Iris pigment epithelial cell (primary cell): ENCODE measurements at regions not wholly inside any gene's neighbourhood (a gene's known extent, or its start where the extent isn't known, plus 50 kb on each side); places are given as distances from the start of the nearest gene placed in this dataset.

Source experiments
- DNase-seq: peaks from one replicate; pipeline ENCODE4 v3.0.0-alpha.2; 2011; ENCODE audit warnings: low read depth

DNA sequence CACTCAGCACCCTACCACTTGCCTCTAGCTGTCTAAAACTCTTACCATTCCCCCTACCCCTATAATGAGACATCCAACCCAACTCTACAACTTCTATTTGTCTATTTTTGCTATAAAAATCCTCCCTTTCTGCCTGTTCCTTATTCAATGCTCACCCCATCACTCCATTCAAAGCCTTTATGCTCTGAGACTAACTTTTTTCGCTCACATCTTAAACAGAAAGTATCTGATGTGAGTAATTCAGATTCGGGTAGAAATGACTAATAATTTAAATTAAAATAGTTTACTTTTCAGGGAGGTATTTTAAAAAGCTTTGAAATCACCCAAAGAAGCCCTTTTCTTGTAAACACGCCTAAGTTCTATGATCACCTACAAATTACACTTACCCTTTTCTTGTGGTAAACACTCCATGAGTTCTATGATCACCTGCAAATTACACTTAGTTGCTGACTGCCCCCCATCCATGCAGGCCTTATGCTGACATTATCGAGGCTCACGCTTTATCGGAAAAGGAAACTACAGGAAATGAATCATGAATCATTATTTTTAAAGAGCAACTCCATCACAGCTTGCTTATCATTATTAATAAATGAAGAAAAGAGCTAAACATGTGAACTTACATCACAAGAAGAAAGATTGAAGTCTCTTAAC, 168.7 kb upstream of the PPP1R2C start:
- no peak for DNase-seq

DNA sequence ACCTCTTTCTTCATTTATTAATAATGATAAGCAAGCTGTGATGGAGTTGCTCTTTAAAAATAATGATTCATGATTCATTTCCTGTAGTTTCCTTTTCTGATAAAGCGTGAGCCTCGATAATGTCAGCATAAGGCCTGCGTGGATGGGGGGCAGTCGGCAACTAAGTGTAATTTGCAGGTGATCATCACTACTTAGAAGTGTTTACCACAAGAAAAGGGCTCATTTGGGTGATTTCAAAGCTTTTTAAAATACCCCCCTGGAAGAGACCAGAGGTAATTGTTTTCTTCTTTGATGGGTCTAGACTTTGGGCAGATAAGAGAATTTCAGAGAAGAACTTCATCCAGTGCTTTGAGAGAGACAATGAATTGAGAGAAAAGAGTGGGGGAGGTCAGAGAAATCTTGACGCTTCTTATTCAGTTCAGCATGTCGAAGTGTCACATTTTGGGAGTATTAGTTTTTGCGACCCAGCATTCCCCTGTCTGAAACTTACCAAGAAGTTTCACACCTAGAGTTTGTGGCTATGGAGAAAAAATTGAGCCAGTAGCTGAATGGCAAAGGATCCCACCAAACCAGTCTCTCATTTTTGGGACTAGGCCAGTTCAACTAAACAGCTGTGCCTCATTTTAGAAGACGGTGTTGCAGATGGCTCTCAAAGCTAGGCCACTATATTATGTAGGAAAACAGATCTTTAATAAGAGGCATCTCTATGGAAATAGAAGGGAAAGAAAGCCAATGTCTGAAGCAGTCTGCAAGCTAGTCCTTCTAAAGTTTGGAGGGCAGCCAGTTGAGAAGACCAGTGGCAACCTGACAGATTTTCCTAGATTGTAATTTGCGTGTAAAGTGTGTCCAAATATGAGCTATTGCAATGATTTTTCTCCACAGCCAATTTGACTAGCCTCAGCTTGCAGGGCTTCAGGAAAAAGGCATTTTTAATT, 171.0 kb upstream of the PPP1R2C start:
- DNase-seq = no peak

DNA sequence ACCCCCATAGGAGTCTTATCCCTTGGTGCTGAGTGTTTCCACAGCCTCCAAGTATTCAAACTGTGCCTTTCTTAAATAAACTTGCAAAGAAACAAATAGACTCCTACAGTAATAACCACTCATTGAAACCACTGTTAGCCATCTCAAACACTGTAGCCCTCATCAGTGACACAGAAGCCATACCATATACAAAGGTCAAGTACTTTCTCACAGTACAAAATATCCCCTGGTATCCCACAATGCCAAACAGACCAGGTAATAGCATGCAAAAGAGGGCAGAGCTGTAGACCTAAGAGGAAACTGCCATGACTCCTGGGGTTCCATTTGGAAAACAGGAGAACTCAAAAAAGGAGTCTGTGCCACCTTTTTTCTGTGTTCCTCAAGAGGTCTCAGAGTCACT, 173.8 kb upstream of the PPP1R2C start:
- no peak for DNase-seq

DNA sequence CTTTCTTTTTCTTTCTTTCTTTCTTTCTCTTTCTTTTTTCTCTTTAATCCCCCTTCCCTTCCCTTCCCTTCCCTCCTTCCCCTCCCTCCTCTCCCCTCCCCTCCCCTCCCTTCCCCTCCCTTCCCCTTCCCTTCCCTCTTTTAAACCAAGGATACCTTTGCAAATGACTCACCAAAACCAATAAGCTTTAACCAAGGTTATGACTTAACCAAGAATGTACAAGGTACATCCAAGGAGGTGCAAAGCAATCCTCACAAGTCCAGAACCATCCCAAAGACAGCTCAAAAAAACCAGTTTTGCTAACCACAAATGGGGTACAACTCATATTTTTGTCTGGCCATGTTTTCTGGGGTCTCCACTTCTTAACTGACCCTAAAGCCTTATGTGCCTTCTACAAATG, 174.7 kb upstream of the PPP1R2C start:
- no peak for DNase-seq

DNA sequence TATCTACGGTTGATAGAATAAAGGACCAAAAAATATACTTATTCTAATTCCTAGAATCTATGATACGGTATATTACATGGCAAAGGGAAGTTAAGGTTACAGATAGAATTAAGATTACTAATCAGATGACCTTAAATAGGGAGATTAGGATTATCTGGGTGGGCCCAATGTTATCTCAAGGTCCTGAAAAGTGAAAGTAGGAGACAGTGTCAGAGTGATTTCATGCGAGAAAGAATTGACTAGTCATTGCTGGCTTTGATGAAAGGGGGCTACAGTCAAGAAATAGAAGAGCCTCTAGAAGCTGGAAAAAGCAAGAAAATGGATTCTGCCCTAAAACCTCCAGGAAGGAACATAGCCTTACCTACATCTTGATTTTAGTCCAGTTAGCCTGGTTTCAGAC, 176.9 kb upstream of the PPP1R2C start:
- DNase-seq = no peak

DNA sequence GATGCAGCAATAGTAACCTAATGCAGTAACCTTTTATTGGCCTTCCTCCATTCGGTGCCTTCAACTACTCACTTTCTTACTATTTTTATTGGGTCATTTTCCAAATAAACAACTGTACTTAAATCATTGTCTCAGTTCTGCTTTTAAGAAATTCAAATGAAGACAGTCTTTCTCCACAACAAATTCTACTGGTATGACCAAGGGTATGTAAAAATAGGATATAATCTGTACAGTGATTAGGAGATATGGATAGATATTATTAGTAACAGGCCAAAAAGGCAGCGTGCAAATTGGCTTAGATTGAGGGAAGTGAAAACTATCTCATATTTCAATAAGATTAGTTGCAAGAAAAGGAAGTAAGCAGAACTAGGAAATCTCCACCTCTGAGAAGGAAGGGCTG, 177.4 kb upstream of the PPP1R2C start:
- no peak for DNase-seq

DNA sequence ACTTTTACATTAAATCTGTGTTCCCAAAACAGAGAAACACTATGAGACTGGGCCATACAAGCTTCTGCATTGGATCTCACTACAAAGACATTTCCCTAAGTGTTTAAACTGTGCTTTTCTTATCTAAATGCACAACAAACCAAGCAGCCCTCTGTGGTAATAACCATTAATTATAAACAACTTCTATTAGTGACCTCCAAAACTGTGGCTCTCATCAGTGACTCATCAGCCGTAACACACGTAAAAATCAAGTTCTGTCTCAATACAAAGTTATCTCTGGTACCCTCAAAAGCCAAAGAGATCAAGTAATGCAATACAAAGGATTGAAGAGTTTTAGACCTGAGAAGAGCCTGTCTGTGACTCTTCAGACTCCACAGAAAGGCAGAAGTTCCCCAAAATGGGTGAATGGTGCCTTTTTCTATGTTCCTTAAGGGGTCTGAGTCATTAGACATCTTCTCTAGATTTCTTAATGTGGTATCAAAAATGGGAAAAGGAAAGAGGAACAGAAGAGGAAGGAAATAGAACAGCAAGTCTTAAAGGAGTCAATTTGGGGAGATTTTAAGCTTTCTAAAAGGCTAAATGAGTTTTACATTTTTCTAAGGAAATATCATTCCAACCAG, 189.8 kb upstream of the PPP1R2C start:
- peak; percentile 35 for DNase-seq

DNA sequence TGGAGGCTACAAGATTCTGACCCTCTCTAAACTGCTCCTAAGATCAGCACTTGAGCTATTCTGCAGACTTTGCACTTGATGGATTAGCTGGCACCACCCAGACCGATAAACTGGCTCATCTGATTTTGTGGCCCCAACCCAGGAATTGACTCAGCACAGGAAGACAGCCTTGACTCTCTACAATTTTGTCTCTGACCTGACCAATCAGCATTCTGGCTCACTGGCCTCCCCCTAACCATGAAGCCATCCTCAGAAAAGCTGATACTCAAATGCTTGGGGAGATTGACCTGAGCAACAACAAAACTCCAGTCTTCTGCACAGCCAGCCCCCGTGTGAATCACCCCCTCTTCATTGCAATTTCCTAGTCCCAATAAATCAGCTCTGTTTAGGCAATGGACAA, 195.4 kb upstream of the PPP1R2C start:
- no peak for DNase-seq

DNA sequence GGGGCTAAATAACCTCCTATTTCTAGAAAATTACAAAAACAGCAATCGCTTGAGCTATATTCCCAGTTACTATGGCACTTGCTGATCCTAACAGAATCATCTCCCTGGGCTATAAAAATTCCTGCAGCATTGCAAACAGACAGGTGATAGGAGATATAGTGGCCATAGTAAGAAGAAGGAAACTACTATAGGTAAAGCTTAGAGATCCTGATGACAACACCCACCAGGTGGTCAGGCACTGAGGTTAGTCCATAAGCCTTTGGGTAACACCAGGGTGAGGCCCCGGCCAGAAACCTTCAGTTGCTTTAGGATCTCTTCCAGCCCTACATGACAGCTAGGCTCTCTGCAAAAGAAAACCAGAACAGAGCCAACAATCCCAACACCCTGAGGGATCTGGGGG, 197.9 kb upstream of the PPP1R2C start:
- DNase-seq = no peak

DNA sequence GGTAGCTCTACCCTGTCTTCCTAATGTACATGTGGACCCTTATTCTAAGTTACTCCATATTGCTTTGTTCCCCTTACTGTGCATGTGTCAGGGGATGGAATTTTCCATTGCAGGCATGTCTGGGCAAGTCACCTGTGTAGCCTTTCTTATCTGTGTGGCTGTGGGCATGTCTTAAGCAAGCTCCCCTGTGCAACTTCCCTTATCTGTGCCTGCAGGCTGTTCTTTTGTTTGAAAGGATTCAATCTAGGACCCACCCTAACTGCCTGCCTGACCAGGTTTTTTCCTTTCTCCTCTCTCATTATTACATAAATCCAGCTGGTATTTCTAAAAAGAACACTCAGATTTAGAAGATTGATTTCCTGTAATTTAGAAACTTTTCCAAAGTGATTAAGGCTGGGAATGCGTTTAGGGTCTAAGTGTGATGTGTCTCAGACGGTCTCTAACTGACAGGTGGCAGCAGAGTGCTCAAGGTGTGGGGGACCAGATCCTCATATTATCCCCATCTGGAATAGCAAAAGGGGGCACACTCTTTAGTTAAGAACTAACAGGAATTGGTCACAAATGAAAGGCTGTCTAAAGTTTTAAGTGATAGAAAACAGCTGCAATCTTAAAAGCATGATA, 198.9 kb upstream of the PPP1R2C start:
- peak; percentile 5 for DNase-seq

DNA sequence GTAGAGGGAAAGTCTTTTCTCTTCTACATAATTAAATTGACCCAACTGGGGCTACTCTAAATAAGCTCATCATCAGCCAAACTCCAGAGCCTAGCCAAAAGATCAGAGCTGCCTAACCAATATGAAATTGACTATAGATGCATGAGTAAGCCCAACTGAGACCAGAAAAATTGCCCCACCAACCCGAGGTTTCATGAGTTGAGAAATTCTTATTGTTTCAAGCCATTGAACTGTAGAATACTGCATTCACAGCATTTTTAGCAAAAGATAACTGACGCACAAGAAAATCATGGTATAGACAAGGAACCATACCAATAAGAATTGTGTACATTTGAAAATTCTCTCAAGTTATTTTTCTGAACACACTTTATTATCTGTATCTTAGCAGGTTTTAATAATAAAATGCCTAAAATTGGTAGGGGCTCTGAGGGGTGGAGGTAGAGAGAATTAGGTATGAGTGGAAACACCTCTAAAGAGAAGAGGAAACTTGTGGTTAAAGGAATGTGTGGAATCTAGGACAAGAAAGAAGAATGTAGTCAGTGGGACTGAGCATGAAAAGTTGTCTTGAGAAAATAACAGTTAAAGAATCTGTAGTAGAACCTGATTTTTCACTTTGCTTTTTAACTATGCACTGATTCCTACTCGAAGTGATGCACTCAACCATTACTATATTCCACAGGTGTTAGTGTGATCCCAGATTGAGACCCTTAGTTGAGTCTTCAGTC, 200.9 kb upstream of the PPP1R2C start:
- DNase-seq = peak; percentile 30

DNA sequence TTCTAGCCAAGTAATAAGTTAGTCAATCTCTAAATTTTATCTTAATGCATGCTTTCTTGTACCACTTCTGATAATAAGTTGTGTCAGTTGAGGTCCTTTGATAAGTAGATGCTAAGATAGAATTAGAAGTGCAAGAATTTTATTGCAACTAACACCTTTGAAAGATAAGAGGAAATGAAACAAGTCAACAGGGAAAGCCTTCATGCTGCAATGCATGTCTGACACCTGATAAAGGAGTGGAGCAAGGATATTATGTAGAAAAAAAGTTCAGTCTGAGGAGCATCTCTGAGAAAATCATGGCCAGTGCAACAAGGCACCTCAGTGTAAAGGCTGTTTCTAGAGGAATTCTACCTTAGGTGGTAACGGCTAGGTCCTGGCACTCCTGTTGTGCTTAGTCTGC, 210.7 kb upstream of the PPP1R2C start:
- DNase-seq = no peak

DNA sequence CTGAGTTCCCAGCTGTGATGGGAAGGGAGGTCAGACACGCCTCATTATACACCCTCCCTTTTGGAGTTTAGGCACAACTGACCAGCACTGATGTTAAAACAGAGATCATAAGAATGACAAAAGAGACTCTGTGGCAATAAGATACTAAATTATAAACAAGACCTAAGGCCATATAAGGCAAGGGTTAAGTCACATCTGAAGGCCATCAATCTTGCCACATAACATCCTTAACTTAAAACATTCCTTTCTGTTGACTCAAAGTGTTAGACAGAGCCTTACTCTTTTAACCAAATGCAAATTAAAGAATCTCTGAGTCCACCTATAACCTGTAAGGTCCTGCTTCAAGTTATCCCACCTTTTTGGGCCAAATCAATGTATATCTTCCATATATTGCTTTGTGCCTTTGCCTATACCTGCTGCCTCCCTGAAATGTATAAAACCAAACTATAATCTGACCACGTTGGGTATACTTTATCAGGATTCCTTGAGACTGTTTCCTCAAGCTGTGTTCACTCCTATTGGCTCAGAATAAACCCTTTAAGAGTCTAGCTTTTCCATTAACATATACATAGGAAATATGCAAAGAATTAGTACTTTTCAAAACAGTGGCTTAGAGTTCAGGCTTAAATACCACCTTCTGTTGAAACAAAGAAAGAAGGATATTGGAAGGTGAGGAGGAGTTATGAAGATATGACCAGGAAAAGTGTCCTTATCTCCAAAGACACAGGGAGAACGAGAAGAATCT, 214.4 kb upstream of the PPP1R2C start:
- peak; percentile 13 for DNase-seq

DNA sequence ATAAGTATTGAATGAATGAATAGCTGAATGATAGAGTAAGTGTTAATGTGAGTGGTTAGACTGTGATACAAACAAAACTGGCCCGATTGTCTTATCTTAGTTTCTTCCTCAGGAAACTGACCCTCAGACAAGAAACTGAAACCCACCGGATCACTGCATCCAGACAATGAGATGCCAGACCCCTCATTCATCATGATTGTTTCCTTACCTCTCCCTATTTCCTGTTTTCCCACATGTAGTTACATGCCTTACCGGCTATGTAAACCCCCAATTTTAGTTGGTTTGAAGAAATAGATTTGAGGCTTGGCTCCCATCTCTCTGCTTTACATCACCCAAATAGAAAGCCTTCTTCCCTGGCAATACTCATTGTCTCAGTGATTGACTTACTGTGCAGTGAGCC, 218.9 kb upstream of the PPP1R2C start:
- no peak for DNase-seq

DNA sequence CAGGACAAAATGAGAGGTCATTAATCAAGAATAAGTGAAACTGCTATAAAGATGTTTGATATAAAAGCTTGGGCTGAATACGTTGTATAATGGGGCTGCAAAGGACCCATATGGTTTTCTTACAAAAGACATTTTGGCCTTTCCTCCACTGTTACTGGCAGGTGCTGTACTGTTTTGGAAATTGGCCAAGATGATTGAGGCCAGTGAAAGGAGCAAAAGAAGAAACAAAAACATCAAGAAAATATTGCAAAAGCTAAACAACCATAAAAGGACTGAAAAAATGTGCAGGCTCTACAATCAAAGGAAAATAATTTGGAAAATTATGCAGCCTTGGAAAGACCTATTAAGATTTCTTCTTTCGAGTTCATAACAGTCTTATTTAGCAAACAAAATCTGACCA, 222.2 kb upstream of the PPP1R2C start:
- no peak for DNase-seq

DNA sequence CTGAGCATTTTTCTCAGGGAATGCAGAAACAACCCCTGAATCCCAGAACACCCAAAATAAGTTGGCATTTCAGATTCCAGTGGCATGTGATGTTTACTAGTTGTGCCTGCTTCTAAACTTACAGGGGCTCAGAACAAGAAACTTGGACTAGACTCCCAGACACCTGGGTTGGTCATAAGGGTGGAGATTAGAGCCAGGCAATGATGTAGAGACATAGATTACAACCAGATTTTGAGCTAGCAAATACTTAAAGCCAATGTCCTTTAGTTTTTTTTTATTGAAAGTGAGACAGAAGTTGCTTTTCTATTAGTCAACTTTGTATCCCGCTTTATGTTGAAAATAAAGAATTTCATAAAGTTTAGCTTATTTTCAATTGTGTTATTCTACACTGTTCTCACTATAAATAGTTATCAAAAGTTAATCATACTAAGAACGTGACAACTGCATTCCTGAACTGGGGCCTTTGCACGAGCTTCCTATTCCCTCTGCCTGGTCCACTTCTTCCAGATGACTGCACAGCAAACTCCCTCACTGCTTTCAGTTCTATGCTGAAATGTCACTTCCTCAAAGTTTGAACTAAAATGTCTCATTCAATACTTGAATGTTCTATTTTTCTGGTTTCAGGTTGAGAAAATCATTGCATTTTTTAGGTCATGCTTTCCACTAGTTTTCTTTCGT, 224.7 kb upstream of the PPP1R2C start:
- DNase-seq = no peak

DNA sequence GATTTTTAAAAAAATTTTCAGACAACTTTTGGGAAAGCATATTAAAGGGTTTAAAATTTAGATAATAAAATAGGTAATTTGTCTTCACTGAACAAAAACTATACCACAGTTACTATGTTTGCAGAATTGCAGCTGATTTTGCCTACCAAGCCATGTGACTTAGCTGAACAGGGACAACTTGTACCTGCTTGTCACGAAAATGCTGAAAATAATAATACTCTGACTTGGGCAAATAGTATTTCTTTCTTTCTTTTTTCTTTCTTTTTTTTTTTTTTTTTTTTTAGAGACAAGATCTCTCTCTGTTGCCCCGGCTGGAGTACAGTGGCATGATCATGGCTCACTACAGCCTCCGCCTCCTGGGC, 225.2 kb upstream of the PPP1R2C start:
- no peak for DNase-seq

DNA sequence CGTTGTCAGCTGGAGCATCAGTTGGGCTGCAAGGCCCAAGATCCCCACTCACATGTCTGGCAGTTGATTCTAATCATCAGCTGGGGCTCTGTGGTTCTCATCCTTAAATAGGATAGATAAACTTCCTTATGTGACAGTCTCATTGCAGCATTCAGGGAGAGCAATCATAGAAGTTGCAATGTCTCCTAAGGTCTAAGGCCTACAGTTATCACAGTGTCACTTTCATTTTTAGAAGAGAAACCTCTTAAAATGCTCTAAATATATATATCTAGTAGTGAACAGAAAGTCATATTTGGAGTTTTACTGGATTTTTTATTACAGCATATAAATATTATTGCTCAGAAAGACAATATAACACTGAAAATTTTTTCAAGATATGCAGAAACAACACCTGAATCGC, 226.0 kb upstream of the PPP1R2C start:
- DNase-seq = no peak

DNA sequence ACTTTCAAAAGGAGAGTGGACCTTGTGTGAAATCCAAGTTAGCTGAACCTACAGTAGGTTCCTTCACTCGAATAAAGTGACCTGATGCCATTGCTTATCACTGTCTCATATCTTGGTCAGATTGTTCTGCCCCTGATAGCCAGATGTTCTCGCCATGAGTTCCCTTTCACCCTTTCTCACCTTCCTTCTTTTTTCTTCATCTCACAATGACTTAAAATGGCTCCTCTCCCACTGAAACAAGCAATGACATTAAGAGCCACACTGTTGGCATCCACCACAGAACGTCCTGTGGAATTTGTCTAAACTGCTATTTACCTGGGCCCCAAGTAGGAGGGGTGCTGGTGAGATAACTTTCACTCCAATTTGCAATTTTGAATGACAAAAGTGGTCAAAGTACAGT, 227.6 kb upstream of the PPP1R2C start:
- DNase-seq = no peak

DNA sequence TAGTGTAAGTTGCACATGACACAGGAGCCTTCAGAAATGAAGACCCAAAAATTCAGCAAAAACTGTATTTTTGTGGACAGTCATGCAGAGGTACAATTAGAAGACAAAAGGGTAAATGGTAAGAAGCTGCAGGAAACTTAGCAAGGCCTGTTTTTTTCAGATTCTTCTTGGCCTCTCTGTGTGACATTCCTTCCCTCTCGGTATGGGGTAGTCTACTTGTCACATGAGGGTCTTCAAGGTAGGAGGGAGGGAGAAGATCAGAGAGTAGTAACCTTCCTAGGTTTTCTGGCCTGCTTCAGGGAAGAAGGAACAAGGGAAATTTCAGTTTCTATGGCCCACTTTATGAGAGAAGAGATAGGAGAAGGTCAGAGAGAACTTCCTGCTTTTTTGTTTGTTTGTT, 230.4 kb upstream of the PPP1R2C start:
- no peak for DNase-seq

DNA sequence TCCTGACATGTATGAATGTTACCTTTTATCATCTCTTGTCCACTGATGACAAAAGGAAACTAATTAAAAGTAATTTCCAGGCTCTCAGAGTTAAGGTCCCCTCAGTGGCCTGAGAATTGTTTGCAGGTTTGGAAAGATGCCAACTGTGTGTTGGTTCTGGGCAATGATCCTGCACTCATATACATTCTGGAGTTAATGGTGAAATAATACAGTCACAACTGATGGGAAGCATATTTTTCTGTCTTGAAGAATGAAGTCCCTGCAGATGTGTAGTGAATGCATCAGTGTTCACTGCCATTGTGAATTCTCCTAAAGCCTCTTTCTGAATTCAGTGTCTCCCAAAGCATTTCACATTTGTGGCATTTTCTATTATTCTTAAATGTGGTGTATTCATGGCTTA, 238.1 kb upstream of the PPP1R2C start:
- DNase-seq = no peak
